ENCODE measurements at regions not wholly inside any gene's neighbourhood (a gene's known extent, or its start where the extent isn't known, plus 50 kb on each side); places are given as distances from the start of the nearest gene placed in this dataset.

DNA sequence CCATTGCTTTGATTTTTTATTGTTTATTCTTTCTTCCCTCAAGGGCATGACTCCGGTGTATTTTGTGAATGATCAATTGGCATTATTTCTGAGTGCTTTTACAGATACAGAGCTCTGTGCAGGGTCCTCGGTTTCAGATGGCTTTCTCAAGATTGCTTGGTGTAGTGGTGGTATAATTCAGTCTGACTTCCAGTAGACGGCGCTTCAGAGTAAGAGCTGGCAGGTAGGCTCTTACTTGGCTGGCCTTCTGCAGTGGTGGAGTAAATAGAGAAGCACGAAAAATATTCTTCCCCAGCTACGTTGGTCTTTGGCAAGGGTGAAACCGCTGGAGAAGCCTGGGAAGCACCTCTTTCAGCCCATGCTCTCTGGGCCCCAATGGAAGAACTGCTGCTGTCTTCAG, 723.0 kb upstream of the BCHE start:
- no peak overlapping the region for H3K27ac ChIP-seq (ENCODE audit: extremely low read depth, low read depth, low read length)
- H2AFZ ChIP-seq (ENCODE audit: low read depth, low read length) = no peak overlapping the region
- no peak overlapping the region for H3K4me3 ChIP-seq
- TF ChIP-seq AFF4 (CRISPR knock-in tag; IDR thresholded peaks at IDR 0.05) = no peak
- TF ChIP-seq MLLT1 (IDR thresholded peaks at IDR 0.05) = no peak
- TF ChIP-seq, protein P1, sequence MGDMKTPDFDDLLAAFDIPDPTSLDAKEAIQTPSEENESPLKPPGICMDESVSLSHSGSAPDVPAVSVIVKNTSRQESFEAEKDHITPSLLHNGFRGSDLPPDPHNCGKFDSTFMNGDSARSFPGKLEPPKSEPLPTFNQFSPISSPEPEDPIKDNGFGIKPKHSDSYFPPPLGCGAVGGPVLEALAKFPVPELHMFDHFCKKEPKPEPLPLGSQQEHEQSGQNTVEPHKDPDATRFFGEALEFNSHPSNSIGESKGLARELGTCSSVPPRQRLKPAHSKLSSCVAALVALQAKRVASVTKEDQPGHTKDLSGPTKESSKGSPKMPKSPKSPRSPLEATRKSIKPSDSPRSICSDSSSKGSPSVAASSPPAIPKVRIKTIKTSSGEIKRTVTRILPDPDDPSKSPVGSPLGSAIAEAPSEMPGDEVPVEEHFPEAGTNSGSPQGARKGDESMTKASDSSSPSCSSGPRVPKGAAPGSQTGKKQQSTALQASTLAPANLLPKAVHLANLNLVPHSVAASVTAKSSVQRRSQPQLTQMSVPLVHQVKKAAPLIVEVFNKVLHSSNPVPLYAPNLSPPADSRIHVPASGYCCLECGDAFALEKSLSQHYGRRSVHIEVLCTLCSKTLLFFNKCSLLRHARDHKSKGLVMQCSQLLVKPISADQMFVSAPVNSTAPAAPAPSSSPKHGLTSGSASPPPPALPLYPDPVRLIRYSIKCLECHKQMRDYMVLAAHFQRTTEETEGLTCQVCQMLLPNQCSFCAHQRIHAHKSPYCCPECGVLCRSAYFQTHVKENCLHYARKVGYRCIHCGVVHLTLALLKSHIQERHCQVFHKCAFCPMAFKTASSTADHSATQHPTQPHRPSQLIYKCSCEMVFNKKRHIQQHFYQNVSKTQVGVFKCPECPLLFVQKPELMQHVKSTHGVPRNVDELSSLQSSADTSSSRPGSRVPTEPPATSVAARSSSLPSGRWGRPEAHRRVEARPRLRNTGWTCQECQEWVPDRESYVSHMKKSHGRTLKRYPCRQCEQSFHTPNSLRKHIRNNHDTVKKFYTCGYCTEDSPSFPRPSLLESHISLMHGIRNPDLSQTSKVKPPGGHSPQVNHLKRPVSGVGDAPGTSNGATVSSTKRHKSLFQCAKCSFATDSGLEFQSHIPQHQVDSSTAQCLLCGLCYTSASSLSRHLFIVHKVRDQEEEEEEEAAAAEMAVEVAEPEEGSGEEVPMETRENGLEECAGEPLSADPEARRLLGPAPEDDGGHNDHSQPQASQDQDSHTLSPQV (IDR thresholded peaks at IDR 0.05) = no peak
- no peak for TF ChIP-seq DDX20 (tag; IDR thresholded peaks at IDR 0.05; ENCODE audit: low read depth)
- peak in 1 of 2 experiments; percentile 21; a peak in 1 of 4 replicates for TF ChIP-seq RAD21 (CRISPR knock-in tag; conservative IDR thresholded peaks at IDR 0.05 in 1 of 2, IDR thresholded peaks at IDR 0.05 in 1 of 2)
- DNase-seq (ENCODE audit: extremely low read depth in 1 of 4, low spot score in 3 of 4) = no peak
- BruUV-seq (replicated peaks) = no TSS peak
- H3K9me1 ChIP-seq (ENCODE audit: control insufficient read depth, insufficient read depth, low read length) = no peaks in the 10 kb centered on the region
- no peak for ATAC-seq
- WGBS (ENCODE audit: insufficient coverage, low coverage, missing lambda C conversion rate) = 0% methylated on average over 7 of the region's 7 CpGs
- POLR2A ChIA-PET = no interaction called here
- no peak for FAIRE-seq
- CTCF ChIA-PET (ENCODE audit: low intra/inter-chr PET ratio) = no interaction called here
- no peaks in the 10 kb centered on the region for H4K20me1 ChIP-seq (replicated peaks; ENCODE audit: control insufficient read depth, insufficient read depth, low read length)
- 0 out of 2 replicates have a peak, but pooled peaks cover 2% of the 10 kb centered on the region for H3K9me3 ChIP-seq (replicated peaks; ENCODE audit: control insufficient read depth, insufficient read depth, low read depth, low read length)
- no peaks in the 10 kb centered on the region for H3K27me3 ChIP-seq (ENCODE audit: control insufficient read depth in 2 of 2, insufficient read depth in 2 of 2, low read length in 2 of 2)
- H3K4me1 ChIP-seq (replicated peaks in 1 of 2; ENCODE audit: control insufficient read depth in 2 of 2, insufficient read depth in 2 of 2, low read length in 2 of 2) = no peaks in the 10 kb centered on the region
- intact Hi-C loops (cut with micrococcal nuclease) (no loop called here), in situ Hi-C loops (cut with MboI) (no loop called here)
- no peaks in the 10 kb centered on the region for H3K36me3 ChIP-seq (ENCODE audit: control insufficient read depth, insufficient read depth, low read length)
- no peaks in the 10 kb centered on the region for H3K79me2 ChIP-seq (ENCODE audit: control insufficient read depth, insufficient read depth, low read length)
- H3K9ac ChIP-seq (ENCODE audit: insufficient read depth in 1 of 2, low read depth in 2 of 2, low read length in 2 of 2) = no peak overlapping the region
- H3K4me2 ChIP-seq (ENCODE audit: insufficient read depth, low read length) = no peak overlapping the region

Measured in K562 (cell line).